HG03354 (cell line): ENCODE measurements at regions not wholly inside any gene's neighbourhood (a gene's known extent, or its start where the extent isn't known, plus 50 kb on each side); places are given as distances from the start of the nearest gene placed in this dataset.
"Not testable (repeated sequence)": the region's sequence is repeated elsewhere in the genome, so short reads cannot be mapped to it uniquely, and the experiment has no call there.

Source experiments
- ATAC-seq: cut with Tn5 transposase; IDR thresholded peaks from one replicate; pipeline ENCODE4 v1.9.1; 2021; ENCODE audit warnings: mild to moderate bottlenecking; ENCODE audit not compliant: unreplicated experiment, poor library complexity, severe bottlenecking

- ATAC-seq, result no peak
Measured at GRCh38 chr15:26007151-26007550, 144.0 kb upstream of the ATP10A start.

- no peak for ATAC-seq
Measured at GRCh38 chr15:26001201-26001600, 138.1 kb upstream of the ATP10A start.

GRCh38 chr15:25993506-25993905 is 130.4 kb upstream of the ATP10A start:
- no peak for ATAC-seq

GRCh38 chr15:25990220-25990619 is 127.1 kb upstream of the ATP10A start:
- ATAC-seq, result no peak

GRCh38 chr15:25989327-25989726 is 126.2 kb upstream of the ATP10A start:
- no peak for ATAC-seq

- not testable (repeated sequence) for ATAC-seq
Measured at GRCh38 chr15:25988716-25989115, 125.6 kb upstream of the ATP10A start.

- ATAC-seq, result no peak
Measured at GRCh38 chr15:25987638-25988037, 124.5 kb upstream of the ATP10A start.

- ATAC-seq, result no peak
Measured at GRCh38 chr15:25985165-25985564, 122.0 kb upstream of the ATP10A start.

- no peak for ATAC-seq
Measured at GRCh38 chr15:25982736-25983135, 119.6 kb upstream of the ATP10A start.

GRCh38 chr15:25981114-25981513 is 118.0 kb upstream of the ATP10A start:
- no peak for ATAC-seq

- no peak for ATAC-seq
Measured at GRCh38 chr15:25972141-25972675, 109.1 kb upstream of the ATP10A start.

GRCh38 chr15:25971053-25971452 is 107.9 kb upstream of the ATP10A start:
- no peak for ATAC-seq

GRCh38 chr15:25969886-25970285 is 106.8 kb upstream of the ATP10A start:
- ATAC-seq, result no peak

GRCh38 chr15:25967116-25967515 is 104.0 kb upstream of the ATP10A start:
- no peak for ATAC-seq

- ATAC-seq, result no peak
Measured at GRCh38 chr15:25965326-25965725, 102.2 kb upstream of the ATP10A start.

- no peak for ATAC-seq
Measured at GRCh38 chr15:25960273-25960672, 97.1 kb upstream of the ATP10A start.

- ATAC-seq, result no peak
Measured at GRCh38 chr15:25959100-25959499, 96.0 kb upstream of the ATP10A start.

- no peak for ATAC-seq
Measured at GRCh38 chr15:25955628-25956027, 92.5 kb upstream of the ATP10A start.

- ATAC-seq, result no peak
Measured at GRCh38 chr15:25954398-25954797, 91.3 kb upstream of the ATP10A start.

- ATAC-seq, result no peak
Measured at GRCh38 chr15:25950014-25950413, 86.9 kb upstream of the ATP10A start.

GRCh38 chr15:25947323-25948314 is 84.5 kb upstream of the ATP10A start:
- no peak for ATAC-seq
